Epithelial cell of prostate (primary cell): ENCODE measurements at regions not wholly inside any gene's neighbourhood (a gene's known extent, or its start where the extent isn't known, plus 50 kb on each side); places are given as distances from the start of the nearest gene placed in this dataset.

Experiments
- DNase-seq: peaks from one replicate; pipeline ENCODE4 v3.0.0-alpha.2; 2011; ENCODE audit warnings: low read depth, low spot score
- H3K27ac ChIP-seq: fragments of 450-650 bp; 2 replicates; pipeline ENCODE4 v1.5.1; 2017; ENCODE audit warnings: mild to moderate bottlenecking

DNA sequence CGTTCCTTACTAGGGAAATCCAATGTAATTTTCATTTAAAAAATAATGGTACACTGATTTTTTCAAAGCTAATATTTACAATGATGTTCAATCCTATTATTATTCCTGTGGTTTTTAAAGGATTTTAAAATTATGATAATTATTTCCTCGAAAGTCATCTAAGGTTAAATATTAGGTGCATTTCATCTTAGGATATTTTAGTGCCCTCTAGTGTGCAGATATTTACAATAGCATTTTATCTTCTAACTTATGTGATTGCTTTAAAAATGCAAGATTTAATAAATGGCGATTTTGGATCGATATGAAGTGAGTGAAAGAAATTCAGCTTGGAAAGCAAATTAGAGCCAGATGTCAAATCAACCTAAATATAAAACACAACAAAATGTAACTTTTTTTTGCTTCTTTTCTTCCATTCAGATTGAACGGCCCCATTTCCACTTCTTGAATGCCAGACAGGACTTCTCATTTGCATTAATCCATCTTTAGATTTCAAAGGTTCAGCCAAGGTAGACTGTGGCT, 293.5 kb downstream of the SLC6A15 start:
- H3K27ac ChIP-seq, result no peak overlapping the region
- no peak for DNase-seq

DNA sequence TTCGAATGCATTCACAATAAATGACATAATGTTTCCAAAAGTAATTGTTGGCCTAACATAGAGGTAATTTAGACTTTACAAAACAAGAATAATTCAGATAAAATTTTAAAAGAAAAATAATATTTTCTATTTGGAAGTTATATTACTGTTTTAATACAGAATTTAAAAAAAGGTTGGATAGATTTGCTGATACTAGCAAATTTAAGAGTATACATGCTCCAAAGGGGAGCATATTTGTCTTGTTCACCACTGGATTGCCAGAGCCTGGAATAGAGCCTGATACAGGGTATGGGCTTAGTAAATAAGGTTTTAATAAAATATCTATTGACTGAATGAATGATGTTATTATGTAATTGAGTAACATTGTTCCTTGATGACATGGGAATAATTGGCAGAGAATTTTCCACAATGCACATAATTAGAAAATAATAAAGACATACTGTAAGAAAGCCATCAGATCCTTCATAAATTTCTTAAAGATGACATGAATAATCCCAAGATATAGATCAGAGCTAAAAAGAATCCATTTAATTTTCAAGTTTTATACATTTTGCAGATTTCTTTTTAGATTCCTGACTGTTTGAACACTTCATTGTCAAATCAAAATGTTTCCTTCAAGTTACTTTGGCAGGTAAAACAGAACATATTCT, 305.3 kb downstream of the SLC6A15 start:
- DNase-seq, result no peak
- H3K27ac ChIP-seq, result no peak overlapping the region

DNA sequence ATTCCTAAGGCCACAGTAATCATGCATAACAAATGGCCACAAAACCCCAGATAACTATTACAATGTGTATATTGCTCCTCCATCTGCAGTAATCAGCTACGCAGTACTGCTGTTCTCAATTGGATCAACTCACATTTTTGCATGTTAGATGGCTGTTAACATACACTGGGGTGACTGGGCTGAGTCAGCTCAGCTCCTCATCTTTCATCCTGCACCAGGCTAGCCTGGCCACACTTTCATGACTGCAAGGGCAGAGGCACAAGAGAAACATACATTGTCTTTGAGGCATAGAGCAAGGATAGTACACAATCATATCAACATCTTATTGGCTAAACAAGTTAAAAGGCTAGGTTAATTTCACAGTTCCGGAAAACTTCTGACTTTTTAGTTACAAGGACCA, 306.6 kb downstream of the SLC6A15 start:
- DNase-seq, result no peak
- H3K27ac ChIP-seq, result no peak overlapping the region

DNA sequence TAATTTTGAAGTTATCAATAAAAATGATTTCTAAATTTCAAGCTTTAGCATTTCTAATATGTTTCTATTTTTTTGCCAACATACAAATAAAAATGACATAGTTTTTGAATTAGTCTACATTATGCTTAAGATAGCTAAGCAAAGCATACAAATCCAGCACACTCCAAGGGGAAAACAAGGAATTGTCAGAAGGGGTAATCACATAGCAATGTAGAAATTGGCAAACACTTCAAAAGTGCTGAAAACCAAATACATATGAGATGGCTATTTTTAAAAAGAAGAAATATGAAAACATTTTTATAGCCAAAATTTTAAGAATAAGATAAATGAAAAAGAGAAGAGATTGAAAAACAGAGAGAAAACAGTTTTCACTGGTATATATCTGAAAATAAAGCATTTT, 308.0 kb downstream of the SLC6A15 start:
- no peak overlapping the region for H3K27ac ChIP-seq
- no peak for DNase-seq

DNA sequence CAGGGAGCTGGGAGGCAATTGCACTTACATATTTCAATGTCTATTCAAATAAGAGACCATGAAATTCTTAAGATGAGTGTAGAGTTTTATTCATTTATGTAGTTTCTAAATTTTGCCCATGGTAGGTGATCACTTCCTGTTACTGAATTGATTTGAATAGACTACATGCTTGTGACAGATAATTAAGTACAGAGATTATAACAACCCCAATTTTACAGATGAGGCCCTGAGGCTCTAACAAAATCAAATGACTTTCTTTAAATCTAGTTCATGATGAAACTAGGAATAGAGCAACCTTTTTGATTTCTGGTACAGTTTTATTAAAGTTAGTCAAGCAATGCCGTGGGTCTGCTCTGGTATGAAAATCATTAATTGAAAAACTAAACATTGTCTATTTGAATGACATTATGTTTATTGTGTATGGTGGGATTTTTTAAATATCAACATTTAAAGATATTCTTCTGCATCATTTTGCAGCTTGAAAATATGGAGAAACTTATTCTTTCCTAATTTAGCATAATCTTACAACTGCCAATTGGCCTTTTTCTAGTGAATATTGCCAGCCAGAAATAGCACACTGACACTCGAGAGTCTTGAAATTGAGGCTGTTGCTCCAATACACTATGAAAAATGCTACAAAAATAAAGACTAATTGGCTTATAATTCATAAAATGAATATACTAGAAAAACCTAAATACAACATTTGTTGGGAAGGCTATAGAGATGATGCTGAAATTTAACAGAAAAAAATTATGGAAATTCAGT, 308.9 kb downstream of the SLC6A15 start:
- H3K27ac ChIP-seq, result no peak overlapping the region
- DNase-seq, result no peak

DNA sequence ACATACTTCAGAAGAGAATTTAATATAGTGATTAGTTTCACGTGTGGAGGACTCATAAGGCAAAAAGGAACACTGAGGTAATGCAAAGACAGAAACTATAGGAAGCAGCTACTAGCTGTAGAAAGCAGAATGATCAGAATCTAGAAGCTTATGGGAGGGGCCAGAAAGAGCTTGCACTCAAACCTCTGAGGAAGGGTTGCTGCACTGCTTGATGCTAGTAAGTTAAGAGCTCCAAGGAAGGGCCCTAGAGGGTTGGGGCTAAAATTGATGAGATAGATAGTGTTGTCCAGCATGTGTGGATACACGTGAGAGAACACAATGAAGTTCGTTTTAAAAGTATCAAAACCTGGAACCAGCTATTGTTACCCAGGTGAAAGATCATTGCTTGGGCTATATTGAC, 311.1 kb downstream of the SLC6A15 start:
- H3K27ac ChIP-seq, result no peak overlapping the region
- no peak for DNase-seq

DNA sequence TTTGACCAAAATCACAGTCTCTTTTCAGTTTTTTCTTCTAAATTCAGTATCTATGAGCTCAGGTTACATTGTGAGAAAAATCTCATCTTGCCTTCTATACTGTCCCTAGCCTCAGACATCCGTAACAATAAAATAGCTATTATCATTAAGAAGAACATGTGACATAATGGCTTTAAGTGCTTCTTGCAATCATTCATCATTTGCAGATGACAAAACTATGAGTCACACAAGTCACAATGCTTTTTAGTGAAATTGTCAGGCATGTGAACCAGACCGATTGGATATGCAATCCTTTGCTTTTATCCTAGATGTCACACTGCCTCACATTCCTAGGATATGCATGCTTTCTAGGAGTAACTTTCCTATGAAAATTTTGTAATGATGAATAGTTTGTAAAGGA, 313.1 kb downstream of the SLC6A15 start:
- peak; percentile 16 for DNase-seq
- no peak overlapping the region for H3K27ac ChIP-seq

DNA sequence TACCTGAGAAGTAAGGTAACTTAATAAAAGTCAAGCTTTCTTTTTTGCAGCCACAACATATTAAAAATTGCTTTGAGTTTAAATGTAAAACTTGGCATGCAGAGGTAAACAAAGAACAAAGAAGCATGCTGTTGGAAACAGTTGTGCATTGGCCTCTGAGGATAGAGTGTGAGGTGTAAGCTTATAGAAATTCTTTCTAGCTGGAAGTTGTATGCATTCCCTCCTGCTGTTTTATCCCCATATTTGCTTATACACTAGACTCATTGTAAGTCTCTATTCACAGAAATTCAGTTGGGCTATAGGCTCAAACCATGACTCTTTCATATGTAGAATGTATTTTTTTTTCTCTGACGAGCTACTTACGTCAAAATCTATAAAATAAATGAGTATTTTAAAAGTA, 316.3 kb downstream of the SLC6A15 start:
- H3K27ac ChIP-seq, result no peak overlapping the region
- no peak for DNase-seq

DNA sequence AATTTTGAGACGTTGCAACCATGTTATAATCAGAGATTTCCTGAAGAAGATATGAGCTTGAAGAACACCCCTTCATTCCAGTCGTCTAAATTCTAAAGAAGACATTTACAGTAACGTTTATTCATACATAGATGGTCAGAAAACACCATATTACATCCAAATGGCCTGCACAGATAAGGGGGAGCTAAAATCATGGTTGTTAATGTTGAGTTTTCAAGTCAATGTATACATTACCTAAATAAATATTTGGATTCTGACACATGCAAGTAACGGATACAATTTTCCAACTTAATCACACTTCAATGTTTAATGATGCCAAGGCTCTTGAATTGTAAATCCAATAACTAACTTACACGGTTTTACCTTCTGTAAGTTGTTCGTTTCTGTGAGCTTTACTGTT, 318.4 kb downstream of the SLC6A15 start:
- no peak overlapping the region for H3K27ac ChIP-seq
- DNase-seq, result no peak

DNA sequence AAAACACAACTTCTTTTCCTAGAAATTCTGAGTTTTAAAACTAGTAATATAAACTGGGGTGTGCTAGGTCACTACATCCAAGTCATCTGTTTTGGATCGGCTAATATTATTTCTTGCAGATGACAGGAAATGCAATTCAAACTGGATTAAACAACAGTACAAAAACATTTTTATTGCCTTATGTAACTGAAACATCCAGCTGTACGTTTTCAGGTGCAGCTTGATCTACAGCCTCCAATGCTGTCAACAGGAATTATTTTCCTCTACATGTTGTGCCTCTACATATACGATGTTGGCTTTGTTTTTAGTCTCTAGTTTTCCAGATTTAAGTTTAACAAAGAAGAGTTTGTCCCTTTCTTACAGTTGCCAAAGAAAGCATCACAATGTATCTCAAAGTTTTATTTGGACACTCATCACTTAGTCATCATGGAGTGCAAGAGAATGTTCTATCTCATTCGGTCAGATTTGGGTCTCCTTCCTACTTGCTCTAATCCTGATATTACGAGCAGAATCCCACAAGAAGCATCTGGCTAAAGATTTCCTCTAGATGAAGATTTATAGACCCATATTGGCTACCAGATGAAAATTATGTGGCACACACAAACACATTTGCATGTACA, 326.7 kb downstream of the SLC6A15 start:
- H3K27ac ChIP-seq, result no peak overlapping the region
- DNase-seq, result no peak

DNA sequence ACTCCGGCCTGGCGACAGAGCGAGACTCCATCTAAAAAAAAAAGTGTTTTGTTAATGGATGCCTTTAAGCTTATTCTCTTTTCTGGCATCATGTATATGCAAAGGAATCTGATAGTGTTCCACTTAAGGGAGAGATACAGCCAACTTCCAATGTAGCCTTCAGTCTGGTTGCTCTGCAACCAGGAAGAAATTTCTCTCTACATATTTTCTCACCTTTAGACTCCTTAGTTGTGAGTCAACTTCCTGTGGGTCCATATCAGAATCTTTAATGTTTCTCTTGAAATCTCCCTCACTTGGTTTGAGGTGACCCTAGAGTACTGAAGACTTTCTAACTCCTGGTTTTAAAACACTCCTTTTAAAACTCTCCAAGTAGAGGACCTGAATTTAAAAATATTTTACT, 340.4 kb downstream of the SLC6A15 start:
- no peak for DNase-seq
- no peak overlapping the region for H3K27ac ChIP-seq

DNA sequence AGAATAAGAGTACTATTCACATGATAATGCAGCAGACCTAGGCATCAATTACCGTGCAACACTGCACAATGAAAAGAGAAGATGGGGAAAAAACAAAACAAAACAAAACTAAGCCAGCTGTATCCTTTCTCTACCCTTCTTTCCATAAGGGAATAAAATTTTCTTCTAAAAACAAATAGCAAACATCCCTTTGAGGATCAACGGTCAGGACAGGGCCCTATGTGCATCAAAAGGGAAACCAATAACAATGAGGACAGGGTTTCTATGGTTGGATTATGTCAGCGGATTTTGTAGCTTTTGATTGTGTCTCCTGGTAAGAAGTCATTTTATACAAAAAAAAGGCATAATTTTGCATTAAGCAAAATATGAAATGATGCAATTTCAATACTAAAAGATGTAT, 350.3 kb downstream of the SLC6A15 start:
- DNase-seq, result no peak
- no peak overlapping the region for H3K27ac ChIP-seq

DNA sequence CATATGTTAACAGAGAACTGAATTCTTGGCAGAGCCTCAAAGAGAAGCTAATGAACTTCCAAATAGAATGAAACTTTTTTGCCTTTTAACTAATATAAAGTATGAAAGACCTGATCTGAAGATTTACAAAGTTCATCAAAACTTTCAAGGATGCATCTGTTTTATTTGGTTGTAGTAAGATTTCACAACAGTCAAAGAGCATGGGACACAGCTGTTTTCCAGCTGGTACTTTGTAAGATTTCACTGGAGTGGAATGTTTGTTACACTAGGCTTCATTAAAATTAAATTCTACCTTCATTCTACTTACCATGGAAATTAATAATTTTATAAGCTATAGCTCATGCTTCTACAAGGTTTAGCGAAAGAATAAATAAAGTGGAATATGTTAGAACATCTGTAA, 351.2 kb downstream of the SLC6A15 start:
- no peak overlapping the region for H3K27ac ChIP-seq
- DNase-seq, result no peak

DNA sequence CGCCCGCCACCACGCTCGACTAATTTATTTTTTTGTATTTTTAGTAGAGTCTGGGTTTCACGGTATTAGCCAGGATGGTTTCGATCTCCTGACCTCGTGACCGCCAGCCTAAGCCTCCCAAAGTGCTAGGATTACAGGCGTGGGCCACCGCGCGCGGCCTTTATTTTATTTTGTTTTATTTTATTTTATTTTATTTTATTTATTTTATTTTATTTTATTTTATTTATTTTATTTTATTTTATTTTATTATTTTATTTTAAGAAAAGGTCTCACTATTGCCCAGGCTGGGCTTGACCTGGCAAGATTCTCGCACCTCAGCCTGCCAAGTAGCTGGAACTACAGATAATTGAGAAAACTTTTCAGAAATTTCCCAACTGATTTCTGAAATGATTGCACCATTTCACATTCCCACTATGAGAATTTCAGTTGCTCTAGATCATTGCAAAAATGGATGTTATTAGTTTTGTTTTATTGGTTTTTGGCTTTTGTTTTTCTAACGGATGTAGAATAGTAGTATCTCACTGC, 358.3 kb downstream of the SLC6A15 start:
- H3K27ac ChIP-seq, result no peak overlapping the region
- DNase-seq, result no peak

DNA sequence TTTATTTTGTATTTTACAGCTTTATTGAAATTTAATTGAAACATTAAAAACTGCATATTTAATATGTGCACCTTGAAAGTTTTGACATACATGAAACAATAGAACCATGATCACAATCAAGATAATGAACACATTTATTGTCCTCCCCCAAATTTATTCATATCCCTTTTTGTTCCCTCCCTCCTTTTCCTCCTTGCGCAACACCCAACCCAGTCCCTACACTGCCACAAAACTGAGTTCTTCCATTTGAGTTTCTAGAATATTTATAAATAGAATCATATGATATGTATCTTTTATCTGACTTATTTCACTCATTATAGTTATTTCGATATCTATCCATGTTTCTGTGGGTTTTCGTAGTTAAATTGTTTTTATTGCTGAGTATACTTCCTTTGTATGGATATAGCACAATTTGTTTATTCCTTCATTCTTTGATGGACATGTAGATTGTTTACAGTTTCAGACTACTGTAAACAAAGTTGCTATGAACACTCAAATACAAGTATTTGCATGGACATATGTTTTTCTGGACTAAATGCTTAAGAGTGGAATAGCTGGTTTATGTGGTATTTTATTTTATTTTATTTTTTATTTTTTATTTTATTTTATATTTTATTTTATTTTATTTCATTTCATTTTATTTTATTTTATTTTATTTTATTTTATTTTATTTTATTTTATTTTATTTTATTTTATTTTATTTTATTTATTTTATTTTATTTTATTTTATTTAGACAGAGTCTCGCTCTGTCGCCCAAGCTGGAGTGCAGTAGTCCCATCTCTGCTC, 359.1 kb downstream of the SLC6A15 start:
- no peak for DNase-seq
- H3K27ac ChIP-seq, result no peak overlapping the region

DNA sequence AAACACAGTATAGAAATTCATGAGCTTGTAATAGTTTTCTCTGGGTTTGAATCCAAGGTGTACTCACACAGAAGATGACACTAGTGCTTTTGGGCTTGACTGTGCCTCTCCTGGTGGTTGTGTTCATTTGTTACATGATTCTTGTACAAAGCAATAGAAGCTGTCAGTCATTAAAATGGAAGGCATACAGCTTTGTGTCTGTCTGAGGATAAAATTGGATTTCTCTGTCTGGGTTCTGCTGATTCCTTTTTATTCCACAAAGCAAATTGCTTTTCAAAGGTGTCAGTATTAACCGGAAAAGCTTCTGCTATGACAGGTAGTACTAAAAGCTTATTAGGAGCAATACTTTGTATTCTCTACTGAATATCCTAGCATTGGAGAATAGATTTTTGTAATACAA, 361.2 kb downstream of the SLC6A15 start:
- no peak overlapping the region for H3K27ac ChIP-seq
- no peak for DNase-seq

DNA sequence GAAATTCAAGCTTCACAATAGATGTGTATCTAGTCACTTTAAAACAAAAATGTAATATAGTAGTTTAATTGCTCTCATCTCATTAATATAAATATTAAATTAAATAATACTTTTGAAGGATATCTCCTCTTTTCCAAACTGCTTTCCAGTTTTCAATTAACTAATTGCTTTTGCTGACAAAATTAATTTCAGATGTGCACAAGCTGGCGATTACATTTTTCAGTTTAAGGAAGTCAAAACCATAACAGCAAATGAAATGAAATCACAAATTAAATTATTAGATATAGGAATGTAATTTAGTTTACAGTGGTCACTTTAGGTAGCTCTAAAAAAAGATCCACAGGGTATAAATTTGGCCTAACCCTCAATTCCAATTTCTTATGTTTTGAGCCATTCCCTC, 362.1 kb downstream of the SLC6A15 start:
- no peak overlapping the region for H3K27ac ChIP-seq

DNA sequence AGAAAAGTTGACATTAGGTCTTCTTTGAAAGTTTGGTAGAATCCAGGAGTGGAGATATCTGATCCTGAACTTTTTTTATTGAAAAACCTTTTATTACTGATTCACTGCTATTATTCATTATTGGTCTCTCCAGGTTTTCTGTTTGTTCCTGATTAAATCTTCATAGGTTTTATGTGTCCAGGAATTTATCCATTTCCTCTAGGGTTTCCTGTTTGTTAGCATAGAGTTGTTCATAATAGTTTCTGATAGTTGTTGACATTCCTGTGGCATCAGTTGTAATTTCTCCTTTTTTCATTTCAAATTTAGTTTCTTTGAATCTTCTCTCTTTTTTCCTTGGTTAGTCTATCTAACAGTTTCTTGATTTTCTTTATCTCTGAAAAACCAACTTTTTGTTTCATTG, 370.3 kb downstream of the SLC6A15 start:
- H3K27ac ChIP-seq, result no peak overlapping the region
- DNase-seq, result no peak

More for the DNA sequence above, 362.1 kb downstream of the SLC6A15 start:
- no peak for DNase-seq

DNA sequence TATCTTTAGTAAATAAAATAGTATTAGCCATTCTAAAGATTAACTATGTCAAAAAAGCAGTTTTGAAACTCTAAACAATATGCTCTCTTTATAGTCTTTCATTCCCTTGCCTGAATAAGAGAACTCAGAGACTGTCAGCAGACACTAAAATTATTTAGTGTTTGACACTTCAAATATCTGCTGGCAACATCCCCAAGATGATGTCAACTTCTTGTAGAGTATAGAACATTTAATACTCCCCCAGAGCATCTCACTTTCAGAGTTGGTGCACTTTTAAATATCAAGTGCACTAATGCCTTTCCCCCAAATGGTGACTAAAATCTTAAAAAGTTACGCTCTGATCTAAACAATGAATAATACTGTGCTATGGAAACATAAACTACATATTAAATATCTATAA, 374.9 kb downstream of the SLC6A15 start:
- H3K27ac ChIP-seq, result no peak overlapping the region
- DNase-seq, result no peak

DNA sequence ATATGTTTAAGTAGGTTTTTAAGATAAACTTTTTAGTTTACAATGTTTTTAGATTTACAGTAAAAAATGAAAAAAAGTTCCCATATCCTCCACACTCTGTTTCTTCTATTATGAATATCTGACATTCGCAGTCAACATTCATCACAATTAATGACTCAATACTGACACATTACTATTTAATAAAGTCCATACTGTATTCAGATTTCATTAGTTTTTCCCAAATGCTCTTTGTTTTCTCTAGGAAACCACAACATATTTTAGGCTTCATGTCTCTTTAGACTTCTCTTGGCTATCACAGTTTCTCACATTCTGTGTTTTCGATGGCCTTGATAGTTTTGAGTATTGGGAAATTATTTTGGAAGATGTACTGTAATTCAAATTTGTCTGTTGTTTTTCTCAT, 399.8 kb downstream of the SLC6A15 start:
- no peak for DNase-seq
- H3K27ac ChIP-seq, result no peak overlapping the region
